ENCODE measurements at regions not wholly inside any gene's neighbourhood (a gene's known extent, or its start where the extent isn't known, plus 50 kb on each side); places are given as distances from the start of the nearest gene placed in this dataset.

GRCh38 chr20:52098186-52098585, 93.4 kb downstream of the ZFP64 start:
- no peak overlapping the region for H3K4me3 ChIP-seq
- H3K27me3 ChIP-seq: no peaks in the 10 kb centered on the region
- no peaks in the 10 kb centered on the region for H3K36me3 ChIP-seq
- intact Hi-C loops (cut with DNase I; ENCODE audit: low total_unique reads): no loop called here
- no peaks in the 10 kb centered on the region for H3K9me3 ChIP-seq
- H3K4me1 ChIP-seq: no peaks in the 10 kb centered on the region
- DNase-seq: no peak
- in situ Hi-C loops (cut with MboI; ENCODE audit: low pct_ligation_motif_present in 1 of 4, low pct_unique_long_range_greater_than_20kb in 1 of 4, low sequenced_read_pairs in 3 of 4): loop anchor here (25.0 kb wide), 2 partner anchors 411 to 461 kb away; no protein-coding TSS in a partner anchor
- H3K27ac ChIP-seq: no peak overlapping the region
- 89% methylated on average over 6 of the region's 6 CpGs; no CpG with 5 or more reads in 1 of the 2 donors for WGBS, 2 donors (ENCODE audit: low coverage in 1 of 2)
- no peak for TF ChIP-seq CTCF (IDR thresholded peaks at IDR 0.05)
- TF ChIP-seq EP300 (IDR thresholded peaks at IDR 0.05; ENCODE audit: low read depth): no peak
- TF ChIP-seq POLR2AphosphoS5 (IDR thresholded peaks at IDR 0.05): no peak
- TF ChIP-seq POLR2A (IDR thresholded peaks at IDR 0.05): no peak

GRCh38 chr20:52096117-52096516, 95.5 kb downstream of the ZFP64 start:
- no peaks in the 10 kb centered on the region for H3K27me3 ChIP-seq
- intact Hi-C loops (cut with DNase I; ENCODE audit: low total_unique reads) (no loop called here), in situ Hi-C loops (cut with MboI; ENCODE audit: low pct_ligation_motif_present in 1 of 4, low pct_unique_long_range_greater_than_20kb in 1 of 4, low sequenced_read_pairs in 3 of 4) (loop anchor here (25.0 kb wide), 2 partner anchors 409 to 459 kb away; no protein-coding TSS in a partner anchor)
- H3K36me3 ChIP-seq: no peaks in the 10 kb centered on the region
- TF ChIP-seq POLR2AphosphoS5 (IDR thresholded peaks at IDR 0.05): no peak
- no peak for TF ChIP-seq CTCF (IDR thresholded peaks at IDR 0.05)
- no peak for TF ChIP-seq POLR2A (IDR thresholded peaks at IDR 0.05)
- no peak for TF ChIP-seq EP300 (IDR thresholded peaks at IDR 0.05; ENCODE audit: low read depth)
- WGBS, 2 donors (ENCODE audit: low coverage in 1 of 2): 96 to 100% methylated on average over 1 to 6 of the region's 6 CpGs
- no peak overlapping the region for H3K27ac ChIP-seq
- no peaks in the 10 kb centered on the region for H3K9me3 ChIP-seq
- no peak overlapping the region for H3K4me3 ChIP-seq
- H3K4me1 ChIP-seq: no peaks in the 10 kb centered on the region
- no peak for DNase-seq

- no peak for DNase-seq
- in situ Hi-C loops (cut with MboI; ENCODE audit: low pct_ligation_motif_present in 1 of 4, low pct_unique_long_range_greater_than_20kb in 1 of 4, low sequenced_read_pairs in 3 of 4) (loop anchor here (25.0 kb wide), 2 partner anchors 407 to 457 kb away; no protein-coding TSS in a partner anchor), intact Hi-C loops (cut with DNase I; ENCODE audit: low total_unique reads) (no loop called here)
- no peak overlapping the region for H3K27ac ChIP-seq
- TF ChIP-seq CTCF (IDR thresholded peaks at IDR 0.05) (no peak), POLR2AphosphoS5 (IDR thresholded peaks at IDR 0.05) (no peak), EP300 (IDR thresholded peaks at IDR 0.05; ENCODE audit: low read depth) (no peak), POLR2A (IDR thresholded peaks at IDR 0.05) (no peak)
- H3K4me1 ChIP-seq: no peaks in the 10 kb centered on the region
- H3K36me3 ChIP-seq: no peaks in the 10 kb centered on the region
- 50 to 60% methylated on average over 2 of the region's 2 CpGs for WGBS, 2 donors (ENCODE audit: low coverage in 1 of 2)
- H3K4me3 ChIP-seq: no peak overlapping the region
- H3K27me3 ChIP-seq: no peaks in the 10 kb centered on the region
- no peaks in the 10 kb centered on the region for H3K9me3 ChIP-seq
Measured at GRCh38 chr20:52094693-52095092, 96.9 kb downstream of the ZFP64 start.

- Histone ChIP-seq H3K36me3 (no peaks in the 10 kb centered on the region), H3K9me3 (no peaks in the 10 kb centered on the region), H3K27me3 (no peaks in the 10 kb centered on the region), H3K4me1 (no peaks in the 10 kb centered on the region), H3K27ac (no peak overlapping the region), H3K4me3 (no peak overlapping the region)
- 93 to 98% methylated on average over 3 to 4 of the region's 4 CpGs for WGBS, 2 donors (ENCODE audit: low coverage in 1 of 2)
- intact Hi-C loops (cut with DNase I; ENCODE audit: low total_unique reads): no loop called here
- no peak for TF ChIP-seq CTCF (IDR thresholded peaks at IDR 0.05)
- no peak for TF ChIP-seq EP300 (IDR thresholded peaks at IDR 0.05; ENCODE audit: low read depth)
- no peak for TF ChIP-seq POLR2AphosphoS5 (IDR thresholded peaks at IDR 0.05)
- no peak for TF ChIP-seq POLR2A (IDR thresholded peaks at IDR 0.05)
- in situ Hi-C loops (cut with MboI; ENCODE audit: low pct_ligation_motif_present in 1 of 4, low pct_unique_long_range_greater_than_20kb in 1 of 4, low sequenced_read_pairs in 3 of 4): loop anchor here (25.0 kb wide), 2 partner anchors 406 to 456 kb away; no protein-coding TSS in a partner anchor
- no peak for DNase-seq
Measured at GRCh38 chr20:52093575-52093974, 98.0 kb downstream of the ZFP64 start.

All from transverse colon (tissue), 4 donors.